ENCODE measurements at regions not wholly inside any gene's neighbourhood (a gene's known extent, or its start where the extent isn't known, plus 50 kb on each side); places are given as distances from the start of the nearest gene placed in this dataset.
"Not testable (repeated sequence)": the region's sequence is repeated elsewhere in the genome, so short reads cannot be mapped to it uniquely, and the experiment has no call there.

DNA sequence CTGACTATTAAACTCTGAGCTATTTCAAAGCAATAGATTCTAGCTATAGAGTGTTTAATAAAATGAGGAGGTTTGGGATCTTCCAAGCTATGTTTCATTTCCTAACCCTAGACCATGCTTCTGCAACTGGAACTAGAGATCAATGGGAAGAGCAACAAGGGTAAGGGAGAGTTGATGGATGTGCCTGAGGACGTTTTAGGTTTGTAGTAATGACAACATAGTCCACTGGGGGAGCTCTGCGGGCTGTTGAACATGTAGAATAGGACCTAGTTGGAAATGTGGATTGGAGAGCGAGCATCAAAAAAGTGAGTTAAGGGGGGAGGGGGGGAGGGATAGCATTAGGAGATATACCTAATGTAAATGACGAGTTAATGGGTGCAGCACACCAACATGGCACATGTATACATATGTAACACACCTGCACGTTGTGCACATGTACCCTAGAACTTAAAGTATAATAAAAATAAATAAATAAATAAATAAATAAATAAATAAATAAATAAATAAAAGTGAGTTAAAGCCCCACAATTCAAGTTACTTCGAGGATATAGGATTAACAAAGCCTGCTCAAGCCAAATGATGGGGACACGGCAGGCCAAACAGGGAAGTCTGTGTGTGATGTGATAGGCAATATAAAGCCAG lies 165.7 kb upstream of the HES1 start:
- POLR2A ChIA-PET (ENCODE audit: partially characterized antibody); H2BK20ac ChIP-seq (ENCODE audit: low read length); H2BK15ac ChIP-seq (ENCODE audit: low read length); H2AFZ ChIP-seq (ENCODE audit: low read length); H4K8ac ChIP-seq (ENCODE audit: extremely low read depth, insufficient read depth, low read length); H2BK5ac ChIP-seq (ENCODE audit: low read depth, low read length); H3K79me2 ChIP-seq (ENCODE audit: control insufficient read depth in 1 of 2, insufficient read depth in 2 of 2, low read length in 2 of 2); H2BK12ac ChIP-seq (ENCODE audit: low read depth, low read length); H4K20me1 ChIP-seq (replicated peaks in 1 of 2; ENCODE audit: control insufficient read depth in 1 of 2, insufficient read depth in 2 of 2, low read length in 2 of 2); H4K91ac ChIP-seq (replicated peaks; ENCODE audit: insufficient read length, low read length); H3K36me3 ChIP-seq (ENCODE audit: control insufficient read depth in 2 of 4, insufficient read depth in 4 of 4, low read length in 3 of 4); H3K56ac ChIP-seq (replicated peaks; ENCODE audit: insufficient read length, low read depth, low read length); H3K4me3 ChIP-seq (ENCODE audit: extremely low read depth in 1 of 4, insufficient read depth in 2 of 4, low read depth in 3 of 4, low read length in 4 of 4); H3K9me3 ChIP-seq (ENCODE audit: insufficient read depth in 2 of 2, low read depth in 1 of 2, low read length in 1 of 2); H3K23ac ChIP-seq (ENCODE audit: insufficient read length); H3K79me1 ChIP-seq (ENCODE audit: low read depth, low read length); H2AK5ac ChIP-seq (ENCODE audit: low read depth, low read length); H3K9ac ChIP-seq (replicated peaks in 1 of 4; ENCODE audit: extremely low read depth in 1 of 4, low read depth in 3 of 4, low read length in 3 of 4); H3K27ac ChIP-seq (ENCODE audit: low read depth, low read length); H3K14ac ChIP-seq (ENCODE audit: insufficient read length); H4K5ac ChIP-seq (ENCODE audit: insufficient read length, low read depth, low read length); H2BK120ac ChIP-seq (replicated peaks; ENCODE audit: low read depth, low read length); H3K23me2 ChIP-seq (ENCODE audit: low read depth, low read length); H3K18ac ChIP-seq (ENCODE audit: extremely low read depth, low read length); H3K4ac ChIP-seq (replicated peaks; ENCODE audit: insufficient read length, low read depth, low read length); H3K4me2 ChIP-seq (ENCODE audit: insufficient read depth in 1 of 2, low read depth in 2 of 2, low read length in 2 of 2): not testable (repeated sequence)
- Histone ChIP-seq H3K4me1 (replicated peaks in 1 of 4; ENCODE audit: control insufficient read depth in 3 of 4, insufficient read depth in 4 of 4, low read length in 3 of 4) (peaks cover 7 to 16% (median 13%) of the 10 kb centered on the region in 4 experiments), H3K27me3 (replicated peaks in 1 of 4; ENCODE audit: control insufficient read depth in 3 of 4, extremely low read depth in 1 of 4, insufficient read depth in 3 of 4, low read length in 3 of 4) (peaks cover 3 to 13% (median 7%) of the 10 kb centered on the region in 4 experiments; a peak in 5 of 7 replicates)
- 49% methylated on average over 6 of the region's 7 CpGs; no CpG with 5 or more reads in 1 of the 2 experiments for WGBS, 2 experiments (ENCODE audit: extremely low coverage in 1 of 2, insufficient coverage in 1 of 2, insufficient read length in 1 of 2, insufficient replicate concordance in 2 of 2, low coverage in 1 of 2, low lambda C conversion rate in 2 of 2, missing lambda C conversion rate in 1 of 2)
- peak; percentile 27 to 67 (median 62) for TF ChIP-seq CTCF (IDR thresholded peaks at IDR 0.05; ENCODE audit: control extremely low read depth in 1 of 3, insufficient read depth in 1 of 3, low read depth in 1 of 3, low read length in 3 of 3)
- TF ChIP-seq CREB1 (IDR thresholded peaks at IDR 0.05), result peak; percentile 60
- peak; percentile 58 to 69 for TF ChIP-seq RAD21 (IDR thresholded peaks at IDR 0.05 in 1 of 2, conservative IDR thresholded peaks at IDR 0.05 in 1 of 2; ENCODE audit: low read depth in 2 of 2, low read length in 2 of 2)
- CTCF ChIA-PET (ENCODE audit: partially characterized antibody), result interaction anchor here (0.7 to 5.0 kb wide), 38 partner anchors 9 to 848 kb away, joined by 3 to 49 read pairs (median 4); no protein-coding TSS in a partner anchor
- FAIRE-seq, result peak; percentile 68
- peak in 1 of 2 experiments; percentile 63 for DNase-seq (ENCODE audit: low read depth in 1 of 2, low spot score in 2 of 2)

Measured in H1 (cell line).